ENCODE measurements at regions not wholly inside any gene's neighbourhood (a gene's known extent, or its start where the extent isn't known, plus 50 kb on each side); places are given as distances from the start of the nearest gene placed in this dataset.
"Not testable (repeated sequence)": the region's sequence is repeated elsewhere in the genome, so short reads cannot be mapped to it uniquely, and the experiment has no call there.

GRCh38 chr4:187108845-187109244, 385.2 kb upstream of the FAT1 start:
- peaks cover 0 to 5% of the 10 kb centered on the region in 2 donors for H3K9me3 ChIP-seq (ENCODE audit: control insufficient read depth in 2 of 2, insufficient read depth in 1 of 2, low read length in 1 of 2)
- WGBS = 90% methylated on average over 3 of the region's 3 CpGs
- DNase-seq (ENCODE audit: low read depth in 6 of 9, low spot score in 9 of 9) = no peak
- H3K27ac ChIP-seq (ENCODE audit: low read depth in 1 of 2, low read length in 1 of 2) = no peak overlapping the region
- no peak overlapping the region for H3K4me3 ChIP-seq (ENCODE audit: low read length in 2 of 2)
- no peaks in the 10 kb centered on the region for H3K27me3 ChIP-seq (ENCODE audit: control insufficient read depth in 2 of 2, insufficient read depth in 1 of 2, low read length in 1 of 2)
- no peaks in the 10 kb centered on the region for H3K36me3 ChIP-seq (ENCODE audit: control insufficient read depth in 2 of 2, insufficient read depth in 2 of 2, low read length in 1 of 2)
- no peaks in the 10 kb centered on the region for H3K4me1 ChIP-seq (ENCODE audit: control insufficient read depth in 2 of 2, insufficient read depth in 2 of 2, low read length in 2 of 2)

- WGBS = 94% methylated on average over 7 of the region's 7 CpGs
- H3K9me3 ChIP-seq (ENCODE audit: control insufficient read depth in 2 of 2, insufficient read depth in 1 of 2, low read length in 1 of 2) = peaks cover 0 to 5% of the 10 kb centered on the region in 2 donors
- no peaks in the 10 kb centered on the region for H3K36me3 ChIP-seq (ENCODE audit: control insufficient read depth in 2 of 2, insufficient read depth in 2 of 2, low read length in 1 of 2)
- no peak overlapping the region for H3K27ac ChIP-seq (ENCODE audit: low read depth in 1 of 2, low read length in 1 of 2)
- DNase-seq (ENCODE audit: low read depth in 6 of 9, low spot score in 9 of 9) = no peak
- no peaks in the 10 kb centered on the region for H3K27me3 ChIP-seq (ENCODE audit: control insufficient read depth in 2 of 2, insufficient read depth in 1 of 2, low read length in 1 of 2)
- H3K4me1 ChIP-seq (ENCODE audit: control insufficient read depth in 2 of 2, insufficient read depth in 2 of 2, low read length in 2 of 2) = no peaks in the 10 kb centered on the region
- H3K4me3 ChIP-seq (ENCODE audit: low read length in 2 of 2) = no peak overlapping the region
Observed at GRCh38 chr4:187109636-187110035, 386.0 kb upstream of the FAT1 start.

- no peak for DNase-seq (ENCODE audit: low read depth in 6 of 9, low spot score in 9 of 9)
- Histone ChIP-seq H3K36me3 (ENCODE audit: control insufficient read depth in 2 of 2, insufficient read depth in 2 of 2, low read length in 1 of 2) (no peaks in the 10 kb centered on the region), H3K27me3 (ENCODE audit: control insufficient read depth in 2 of 2, insufficient read depth in 1 of 2, low read length in 1 of 2) (no peaks in the 10 kb centered on the region), H3K9me3 (ENCODE audit: control insufficient read depth in 2 of 2, insufficient read depth in 1 of 2, low read length in 1 of 2) (peaks cover 0 to 5% of the 10 kb centered on the region in 2 donors), H3K4me3 (ENCODE audit: low read length in 2 of 2) (no peak overlapping the region), H3K4me1 (ENCODE audit: control insufficient read depth in 2 of 2, insufficient read depth in 2 of 2, low read length in 2 of 2) (no peaks in the 10 kb centered on the region), H3K27ac (ENCODE audit: low read depth in 1 of 2, low read length in 1 of 2) (no peak overlapping the region)
- WGBS = 95% methylated on average over 4 of the region's 4 CpGs
Observed at GRCh38 chr4:187118166-187118565, 394.5 kb upstream of the FAT1 start.

GRCh38 chr4:187118602-187119120, 395.0 kb upstream of the FAT1 start:
- 96% methylated on average over 1 of the region's 1 CpG for WGBS
- Histone ChIP-seq H3K9me3 (ENCODE audit: control insufficient read depth in 2 of 2, insufficient read depth in 1 of 2, low read length in 1 of 2) (peaks cover 0 to 1% of the 10 kb centered on the region in 2 donors), H3K27ac (ENCODE audit: low read depth in 1 of 2, low read length in 1 of 2) (no peak overlapping the region), H3K4me1 (ENCODE audit: control insufficient read depth in 2 of 2, insufficient read depth in 2 of 2, low read length in 2 of 2) (no peaks in the 10 kb centered on the region), H3K4me3 (ENCODE audit: low read length in 2 of 2) (no peak overlapping the region), H3K36me3 (ENCODE audit: control insufficient read depth in 2 of 2, insufficient read depth in 2 of 2, low read length in 1 of 2) (no peaks in the 10 kb centered on the region), H3K27me3 (ENCODE audit: control insufficient read depth in 2 of 2, insufficient read depth in 1 of 2, low read length in 1 of 2) (no peaks in the 10 kb centered on the region)
- no peak for DNase-seq (ENCODE audit: low read depth in 6 of 9, low spot score in 9 of 9)

GRCh38 chr4:187124331-187124730, 400.7 kb upstream of the FAT1 start:
- Histone ChIP-seq H3K9me3 (ENCODE audit: control insufficient read depth in 2 of 2, insufficient read depth in 1 of 2, low read length in 1 of 2) (peaks cover 0 to 15% of the 10 kb centered on the region in 2 donors), H3K4me1 (ENCODE audit: control insufficient read depth in 2 of 2, insufficient read depth in 2 of 2, low read length in 2 of 2) (no peaks in the 10 kb centered on the region), H3K27me3 (ENCODE audit: control insufficient read depth in 2 of 2, insufficient read depth in 1 of 2, low read length in 1 of 2) (no peaks in the 10 kb centered on the region), H3K27ac (ENCODE audit: low read depth in 1 of 2, low read length in 1 of 2) (no peak overlapping the region), H3K36me3 (ENCODE audit: control insufficient read depth in 2 of 2, insufficient read depth in 2 of 2, low read length in 1 of 2) (no peaks in the 10 kb centered on the region), H3K4me3 (ENCODE audit: low read length in 2 of 2) (no peak overlapping the region)
- no peak for DNase-seq (ENCODE audit: low read depth in 6 of 9, low spot score in 9 of 9)
- WGBS = 90% methylated on average over 12 of the region's 12 CpGs

- 95% methylated on average over 19 of the region's 19 CpGs for WGBS
Observed at GRCh38 chr4:187125062-187125461, 401.4 kb upstream of the FAT1 start.

GRCh38 chr4:187127456-187127855, 403.8 kb upstream of the FAT1 start:
- Histone ChIP-seq H3K27me3 (ENCODE audit: control insufficient read depth in 2 of 2, insufficient read depth in 1 of 2, low read length in 1 of 2) (no peaks in the 10 kb centered on the region), H3K4me1 (ENCODE audit: control insufficient read depth in 2 of 2, insufficient read depth in 2 of 2, low read length in 2 of 2) (no peaks in the 10 kb centered on the region), H3K36me3 (ENCODE audit: control insufficient read depth in 2 of 2, insufficient read depth in 2 of 2, low read length in 1 of 2) (no peaks in the 10 kb centered on the region), H3K27ac (ENCODE audit: low read depth in 1 of 2, low read length in 1 of 2) (no peak overlapping the region), H3K4me3 (ENCODE audit: low read length in 2 of 2) (no peak overlapping the region), H3K9me3 (ENCODE audit: control insufficient read depth in 2 of 2, insufficient read depth in 1 of 2, low read length in 1 of 2) (peaks cover 0 to 15% of the 10 kb centered on the region in 2 donors)
- DNase-seq (ENCODE audit: low read depth in 6 of 9, low spot score in 9 of 9) = no peak
- 81% methylated on average over 3 of the region's 3 CpGs for WGBS

More at GRCh38 chr4:187125062-187125461, 401.4 kb upstream of the FAT1 start:
- DNase-seq (ENCODE audit: low read depth in 6 of 9, low spot score in 9 of 9) = no peak
- no peaks in the 10 kb centered on the region for H3K4me1 ChIP-seq (ENCODE audit: control insufficient read depth in 2 of 2, insufficient read depth in 2 of 2, low read length in 2 of 2)
- no peaks in the 10 kb centered on the region for H3K36me3 ChIP-seq (ENCODE audit: control insufficient read depth in 2 of 2, insufficient read depth in 2 of 2, low read length in 1 of 2)
- H3K27ac ChIP-seq (ENCODE audit: low read depth in 1 of 2, low read length in 1 of 2) = no peak overlapping the region
- no peaks in the 10 kb centered on the region for H3K27me3 ChIP-seq (ENCODE audit: control insufficient read depth in 2 of 2, insufficient read depth in 1 of 2, low read length in 1 of 2)
- H3K4me3 ChIP-seq (ENCODE audit: low read length in 2 of 2) = no peak overlapping the region
- H3K9me3 ChIP-seq (ENCODE audit: control insufficient read depth in 2 of 2, insufficient read depth in 1 of 2, low read length in 1 of 2) = peaks cover 0 to 15% of the 10 kb centered on the region in 2 donors

- H3K36me3 ChIP-seq (ENCODE audit: control insufficient read depth in 2 of 2, insufficient read depth in 2 of 2, low read length in 1 of 2) = no peaks in the 10 kb centered on the region
- no peaks in the 10 kb centered on the region for H3K27me3 ChIP-seq (ENCODE audit: control insufficient read depth in 2 of 2, insufficient read depth in 1 of 2, low read length in 1 of 2)
- H3K4me3 ChIP-seq (ENCODE audit: low read length in 2 of 2) = no peak overlapping the region
- 93% methylated on average over 11 of the region's 11 CpGs for WGBS
- DNase-seq (ENCODE audit: low read depth in 6 of 9, low spot score in 9 of 9) = no peak
- H3K4me1 ChIP-seq (ENCODE audit: control insufficient read depth in 2 of 2, insufficient read depth in 2 of 2, low read length in 2 of 2) = no peaks in the 10 kb centered on the region
- H3K27ac ChIP-seq (ENCODE audit: low read depth in 1 of 2, low read length in 1 of 2) = no peak overlapping the region
- peaks cover 0 to 15% of the 10 kb centered on the region in 2 donors for H3K9me3 ChIP-seq (ENCODE audit: control insufficient read depth in 2 of 2, insufficient read depth in 1 of 2, low read length in 1 of 2)
Observed at GRCh38 chr4:187128222-187128621, 404.6 kb upstream of the FAT1 start.

- Histone ChIP-seq H3K4me1 (ENCODE audit: control insufficient read depth in 2 of 2, insufficient read depth in 2 of 2, low read length in 2 of 2) (no peaks in the 10 kb centered on the region), H3K4me3 (ENCODE audit: low read length in 2 of 2) (no peak overlapping the region), H3K27me3 (ENCODE audit: control insufficient read depth in 2 of 2, insufficient read depth in 1 of 2, low read length in 1 of 2) (no peaks in the 10 kb centered on the region), H3K9me3 (ENCODE audit: control insufficient read depth in 2 of 2, insufficient read depth in 1 of 2, low read length in 1 of 2) (peaks cover 0 to 15% of the 10 kb centered on the region in 2 donors), H3K36me3 (ENCODE audit: control insufficient read depth in 2 of 2, insufficient read depth in 2 of 2, low read length in 1 of 2) (no peaks in the 10 kb centered on the region), H3K27ac (ENCODE audit: low read depth in 1 of 2, low read length in 1 of 2) (no peak overlapping the region)
- DNase-seq (ENCODE audit: low read depth in 6 of 9, low spot score in 9 of 9) = peak in 1 of 9 donors; percentile 4
- WGBS = 82% methylated on average over 8 of the region's 8 CpGs
Observed at GRCh38 chr4:187128976-187129375, 405.3 kb upstream of the FAT1 start.

GRCh38 chr4:187131826-187132225, 408.2 kb upstream of the FAT1 start:
- not testable (repeated sequence) for H3K9me3 ChIP-seq (ENCODE audit: control insufficient read depth in 2 of 2, insufficient read depth in 1 of 2, low read length in 1 of 2); H3K4me3 ChIP-seq (ENCODE audit: low read length in 2 of 2); H3K27me3 ChIP-seq (ENCODE audit: control insufficient read depth in 2 of 2, insufficient read depth in 1 of 2, low read length in 1 of 2); H3K36me3 ChIP-seq (ENCODE audit: control insufficient read depth in 2 of 2, insufficient read depth in 2 of 2, low read length in 1 of 2); H3K4me1 ChIP-seq (ENCODE audit: control insufficient read depth in 2 of 2, insufficient read depth in 2 of 2, low read length in 2 of 2); H3K27ac ChIP-seq (ENCODE audit: low read depth in 1 of 2, low read length in 1 of 2); DNase-seq (ENCODE audit: low read depth in 6 of 9, low spot score in 9 of 9)
- 95% methylated on average over 1 of the region's 1 CpG for WGBS

Measured in thymus (tissue), 11 donors.